IMR-90 (cell line): ENCODE measurements at regions not wholly inside any gene's neighbourhood (a gene's known extent, or its start where the extent isn't known, plus 50 kb on each side); places are given as distances from the start of the nearest gene placed in this dataset.

ENCODE experiments used
- ATAC-seq: fragments of 200-7000 bp; cut with Tn5 transposase; 2 replicates; pipeline ENCODE4 v1.9.1; 2020; ENCODE audit warnings: low read depth, mild to moderate bottlenecking, moderate library complexity
- BruUV-seq: library from RNA; stranded (reverse); fragments of 400-500 nt; replicated peaks from 2 replicates; lab custom pipeline; 2021; lab: Mats Ljungman, UMichigan
- CTCF ChIA-PET: fragments of 300-600 bp; formaldehyde crosslinking; extraction: SDS; loops from one replicate; lab custom pipeline; 2021; ENCODE audit warnings: antibody characterized with exemption; lab: Yijun Ruan, JAX
- POLR2A ChIA-PET: fragments of 300-600 bp; sonication (Branson Sonifier 250); formaldehyde crosslinking; loops from one replicate; lab custom pipeline; 2022; ENCODE audit warnings: antibody characterized with exemption; ENCODE audit not compliant: unreplicated experiment; lab: Charles Lee
- DNase-seq: peaks from one replicate; pipeline ENCODE4 v3.0.0; 2013
- H2AFZ ChIP-seq: replicated peaks from 2 replicates; pipeline ENCODE3; 2013; ENCODE audit warnings: low read length, mild to moderate bottlenecking; ENCODE audit not compliant: poor library complexity
- H2AK5ac ChIP-seq: 2 replicates; pipeline ENCODE4 v1.6.1; 2013; ENCODE audit warnings: low read depth, low read length, inconsistent platforms
- H2AK9ac ChIP-seq: replicated peaks from 2 replicates; pipeline ENCODE3; 2013; ENCODE audit warnings: mild to moderate bottlenecking, low read depth, low read length, moderate library complexity; ENCODE audit not compliant: poor library complexity
- H2BK120ac ChIP-seq: 2 replicates; pipeline ENCODE4 v1.6.1; 2013; ENCODE audit warnings: low read depth, low read length, inconsistent platforms
- H2BK15ac ChIP-seq: 3 replicates; pipeline ENCODE4 v1.6.1; 2013; ENCODE audit warnings: low read depth, low read length, inconsistent platforms
- H2BK20ac ChIP-seq: 2 replicates; pipeline ENCODE4 v1.6.1; 2013; ENCODE audit warnings: low read depth, mild to moderate bottlenecking, inconsistent platforms, low read length, moderate library complexity
- H2BK5ac ChIP-seq: 2 replicates; pipeline ENCODE4 v1.6.1; 2013; ENCODE audit warnings: mild to moderate bottlenecking, low read depth, low read length, inconsistent platforms; ENCODE audit not compliant: poor library complexity, severe bottlenecking
- H3K14ac ChIP-seq: replicated peaks from 2 replicates; pipeline ENCODE4 v1.6.1; 2013; ENCODE audit warnings: low read depth, low read length, inconsistent platforms
- H3K18ac ChIP-seq: 2 replicates; pipeline ENCODE4 v1.6.1; 2013; ENCODE audit warnings: low read depth, low read length, control low read depth
- H3K23ac ChIP-seq: 2 replicates; pipeline ENCODE4 v1.6.1; 2013; ENCODE audit warnings: low read depth, low read length, inconsistent platforms
- H3K27ac ChIP-seq: 2 replicates; pipeline ENCODE4 v1.5.1; 2013; ENCODE audit warnings: mild to moderate bottlenecking, control low read depth, low read length; ENCODE audit not compliant: insufficient read depth
- H3K27me3 ChIP-seq: 2 replicates; pipeline ENCODE4 v1.6.1; 2013; ENCODE audit warnings: low read length; ENCODE audit not compliant: control insufficient read depth, insufficient read depth
- H3K36me3 ChIP-seq: 2 replicates; pipeline ENCODE4 v1.6.1; 2013; ENCODE audit warnings: low read length, mixed read lengths; ENCODE audit not compliant: control insufficient read depth, insufficient read depth
- H3K4ac ChIP-seq: 2 replicates; pipeline ENCODE4 v1.6.1; 2013; ENCODE audit warnings: low read depth, low read length, inconsistent platforms
- H3K4me1 ChIP-seq: 2 replicates; pipeline ENCODE4 v1.6.1; 2013; ENCODE audit warnings: low read length, mixed read lengths; ENCODE audit not compliant: control insufficient read depth, insufficient read depth
- H3K4me2 ChIP-seq: 2 replicates; pipeline ENCODE4 v1.6.1; 2013; ENCODE audit warnings: low read depth, mild to moderate bottlenecking, control low read depth, low read length, moderate library complexity
- H3K4me3 ChIP-seq: 2 replicates; pipeline ENCODE4 v1.5.1; 2013; ENCODE audit warnings: low read depth, mild to moderate bottlenecking, control low read depth, low read length, moderate library complexity; ENCODE audit not compliant: insufficient read depth
- H3K56ac ChIP-seq: 2 replicates; pipeline ENCODE4 v1.6.1; 2013; ENCODE audit warnings: low read length, inconsistent platforms; ENCODE audit not compliant: insufficient read depth; ENCODE audit errors: extremely low read depth
- H3K79me1 ChIP-seq, 2 experiments: 2 replicates each; pipeline ENCODE4 v1.6.1; 2013; ENCODE audit warnings: low read length in 2 of 2, inconsistent platforms in 1 of 2, low read depth in 1 of 2
- H3K9ac ChIP-seq: 2 replicates; pipeline ENCODE4 v1.6.1; 2013; ENCODE audit warnings: low read depth, low read length, control low read depth
- H3K9me1 ChIP-seq: 2 replicates; pipeline ENCODE4 v1.6.1; 2013; ENCODE audit warnings: low read length, inconsistent platforms; ENCODE audit not compliant: insufficient read depth
- H3K9me3 ChIP-seq: 2 replicates; pipeline ENCODE4 v1.6.1; 2013; ENCODE audit warnings: low read length; ENCODE audit not compliant: control insufficient read depth, insufficient read depth
- H4K20me1 ChIP-seq: 2 replicates; pipeline ENCODE4 v1.6.1; 2013; ENCODE audit warnings: low read length, inconsistent platforms; ENCODE audit not compliant: insufficient read depth
- H4K5ac ChIP-seq: 2 replicates; pipeline ENCODE4 v1.6.1; 2013; ENCODE audit warnings: mild to moderate bottlenecking, low read depth, low read length, control low read depth
- H4K8ac ChIP-seq, 2 experiments: 2 replicates each; pipeline ENCODE4 v1.6.1; 2013; ENCODE audit warnings: low read depth in 2 of 2, low read length in 2 of 2, control low read depth in 1 of 2, inconsistent platforms in 1 of 2
- H4K91ac ChIP-seq: 2 replicates; pipeline ENCODE4 v1.6.1; 2013; ENCODE audit warnings: low read depth, low read length, inconsistent platforms; ENCODE audit not compliant: insufficient read depth
- CEBPB ChIP-seq: IDR thresholded peaks from 2 replicates; pipeline ENCODE4 v1.6.1; 2012; ENCODE audit warnings: low read depth, low read length, improper control_type of control experiment
- FOS ChIP-seq: fragments of 150-350 bp; IDR thresholded peaks from 2 replicates; pipeline ENCODE4 v1.6.1; 2016; ENCODE audit warnings: low read depth, low read length
- NFE2L2 ChIP-seq: fragments of 150-350 bp; IDR thresholded peaks from 2 replicates; pipeline ENCODE4 v1.6.1; 2016; ENCODE audit warnings: low read depth, mild to moderate bottlenecking, low read length
- RCOR1 ChIP-seq: IDR thresholded peaks from 2 replicates; pipeline ENCODE4 v1.6.1; 2012; ENCODE audit warnings: mild to moderate bottlenecking, low read length, improper control_type of control experiment; ENCODE audit not compliant: insufficient replicate concordance
- RFX5 ChIP-seq: IDR thresholded peaks from 2 replicates; pipeline ENCODE4 v1.8.0; 2012; ENCODE audit warnings: low read depth, mild to moderate bottlenecking, low read length, moderate library complexity
- SMC3 ChIP-seq: fragments of 150-350 bp; IDR thresholded peaks from 2 replicates; pipeline ENCODE4 v1.6.1; 2016; ENCODE audit warnings: low read depth, mild to moderate bottlenecking, antibody characterized with exemption, low read length, moderate library complexity
- WGBS, 2 experiments: methylation state at CpG; one replicate each; pipeline versions ENCODE4 v1.1.5 to v1.1.7; 2013; ENCODE audit warnings: missing lambda C conversion rate in 2 of 2; ENCODE audit not compliant: insufficient read length in 1 of 2; ENCODE audit errors: extremely low coverage in 2 of 2; 5-methylcytosine and 5-hydroxymethylcytosine counted together
- dilution Hi-C: fragments of 300-500 bp; cut with HindIII; formaldehyde crosslinking; loops from one replicate; pipeline ENCODE4 v1.14.3; 2018; ENCODE audit warnings: low sequenced_read_pairs; ENCODE audit not compliant: unreplicated experiment
- in situ Hi-C: fragments of 300-500 bp; cut with MboI; formaldehyde crosslinking; loops from 3 replicates; pipeline ENCODE4 v1.14.3; 2019; ENCODE audit warnings: low sequenced_read_pairs, inconsistent platforms, mixed read lengths
- intact Hi-C: fragments of 100-400 bp; cut with micrococcal nuclease; formaldehyde crosslinking; loops from 2 replicates; pipeline ENCODE4 v1.10.0; 2022

GRCh38 chr10:4646547-4646946 lies 179.5 kb upstream of the AKR1E2 start:
- Histone ChIP-seq H3K79me1 (no peaks in the 10 kb centered on the region), H3K23ac (no peak overlapping the region), H2AK9ac (no peak overlapping the region), H2AK5ac (no peak overlapping the region), H2BK5ac (no peak overlapping the region), H2BK120ac (peak overlapping the region; percentile 32; the same call in 1 of the 2 replicates), H3K9me1 (no peaks in the 10 kb centered on the region), H2BK20ac (peak overlapping the region; percentile 37; the same call in 1 of the 2 replicates), H4K5ac (no peak overlapping the region), H3K27ac (no peak overlapping the region), H3K4me3 (no peak overlapping the region), H2BK15ac (0 out of 3 replicates have a peak overlapping the region, but pooled peaks have one; percentile 17), H3K14ac (no peak overlapping the region), H4K91ac (no peak overlapping the region), H3K4ac (no peak overlapping the region), H3K4me1 (peaks cover 4% of the 10 kb centered on the region; the same call in 1 of the 2 replicates), H2AFZ (no peak overlapping the region), H4K8ac (no peak overlapping the region), H3K18ac (no peak overlapping the region), H3K27me3 (no peaks in the 10 kb centered on the region), H3K36me3 (no peaks in the 10 kb centered on the region), H3K56ac (no peak overlapping the region), H3K4me2 (no peak overlapping the region), H3K9me3 (no peaks in the 10 kb centered on the region), H4K20me1 (no peaks in the 10 kb centered on the region), H3K9ac (no peak overlapping the region)
- DNase-seq (peak; percentile 57), ATAC-seq (no peak)
- intact Hi-C loops (no loop called here), dilution Hi-C loops (no loop called here), in situ Hi-C loops (no loop called here)
- WGBS, 2 experiments: no CpG with 5 or more reads among the region's 3 CpGs
- BruUV-seq: no TSS peak
- TF ChIP-seq SMC3 (no peak), RCOR1 (no peak), CEBPB (no peak), NFE2L2 (no peak), FOS (no peak), RFX5 (no peak)
- CTCF ChIA-PET: interaction anchor here (0.6 to 1.4 kb wide), 3 partner anchors 10 to 346 kb away, joined by 3 to 6 read pairs (median 3); no protein-coding TSS in a partner anchor
- POLR2A ChIA-PET: no interaction called here
